ENCODE measurements at regions not wholly inside any gene's neighbourhood (a gene's known extent, or its start where the extent isn't known, plus 50 kb on each side); places are given as distances from the start of the nearest gene placed in this dataset.
A peak's percentile ranks its signal among the peaks of the same experiment; 100 is the strongest.
"Not testable (repeated sequence)": the region's sequence is repeated elsewhere in the genome, so short reads cannot be mapped to it uniquely, and the experiment has no call there.

GRCh38 chr14:40354754-40355153 is 922.5 kb upstream of the FBXO33 start:
- no peak for DNase-seq

DNA sequence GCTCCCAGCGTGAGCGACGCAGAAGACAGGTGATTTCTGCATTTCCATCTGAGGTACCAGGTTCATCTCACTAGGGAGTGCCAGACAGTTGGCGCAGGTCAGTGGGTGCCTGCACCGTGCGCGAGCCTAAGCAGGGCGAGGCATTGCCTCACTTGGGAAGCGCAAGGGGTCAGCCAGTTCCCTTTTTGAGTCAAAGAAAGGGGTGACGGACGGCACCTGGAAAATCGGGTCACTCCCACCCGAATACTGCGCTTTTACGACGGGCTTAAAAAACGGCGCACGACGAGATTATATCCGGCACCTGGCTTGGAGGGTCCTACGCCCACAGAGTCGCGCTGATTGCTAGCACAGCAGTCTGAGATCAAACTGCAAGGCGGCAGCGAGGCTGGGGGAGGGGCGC is 915.9 kb upstream of the FBXO33 start:
- not testable (repeated sequence) for DNase-seq

DNA sequence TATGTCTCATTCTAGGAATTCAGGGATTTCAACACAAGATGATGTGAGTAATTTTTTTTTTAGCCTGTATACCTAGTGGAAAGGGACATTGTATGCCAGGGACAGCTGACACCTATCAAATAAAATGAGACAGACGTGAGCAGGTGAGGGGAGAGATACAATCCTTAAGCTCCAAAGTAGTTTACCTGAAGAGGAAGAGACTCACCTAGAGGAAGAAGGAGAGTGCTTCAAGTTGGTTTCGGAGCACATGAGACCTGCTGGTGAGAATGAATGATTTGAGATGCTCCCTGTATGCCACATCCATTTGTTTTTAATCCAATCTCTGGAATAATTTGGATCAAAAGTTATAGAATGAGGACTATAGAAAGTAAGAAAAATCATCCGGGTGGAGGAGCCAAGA is 915.4 kb upstream of the FBXO33 start:
- no peak for DNase-seq

GRCh38 chr14:40346275-40346674 is 914.0 kb upstream of the FBXO33 start:
- no peak for DNase-seq

DNA sequence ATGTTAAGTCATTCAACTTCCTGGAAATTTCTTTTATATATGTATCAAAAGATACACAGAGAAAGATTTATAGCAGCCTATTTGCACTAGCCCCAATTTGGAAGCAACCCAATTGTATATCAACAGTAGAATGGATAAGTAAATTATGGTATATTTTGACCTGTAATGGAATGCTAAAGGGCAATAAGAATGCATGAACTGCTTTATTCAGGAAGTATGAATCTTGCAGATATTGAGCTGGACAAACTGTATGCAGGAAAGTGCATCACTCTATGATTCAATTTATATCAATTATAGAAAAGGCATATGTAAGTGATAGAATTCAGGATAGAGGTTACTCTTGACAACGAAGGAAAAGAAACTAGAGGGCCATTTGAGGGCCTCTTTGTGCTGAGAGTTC is 913.1 kb upstream of the FBXO33 start:
- no peak for DNase-seq

GRCh38 chr14:40340708-40341107 is 908.5 kb upstream of the FBXO33 start:
- DNase-seq, result no peak

- no peak for DNase-seq
Observed at GRCh38 chr14:40336846-40337245, 904.6 kb upstream of the FBXO33 start.

DNA sequence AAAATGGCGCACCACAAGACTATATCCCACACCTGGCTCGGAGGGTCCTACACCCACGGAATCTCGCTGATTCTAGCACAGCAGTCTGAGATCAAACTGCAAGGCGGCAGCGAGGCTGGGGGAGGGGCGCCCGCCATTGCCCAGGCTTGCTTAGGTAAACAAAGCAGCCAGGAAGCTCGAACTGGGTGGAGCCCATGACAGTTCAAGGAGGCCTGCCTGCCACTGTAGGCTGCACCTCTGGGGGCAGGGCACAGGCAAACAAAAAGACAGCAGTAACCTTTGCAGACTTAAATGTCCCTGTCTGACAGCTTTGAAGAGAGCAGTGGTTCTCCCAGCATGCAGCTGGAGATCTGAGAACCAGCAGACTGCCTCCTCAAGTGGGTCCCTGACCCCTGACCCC is 894.3 kb upstream of the FBXO33 start:
- not testable (repeated sequence) for DNase-seq

DNA sequence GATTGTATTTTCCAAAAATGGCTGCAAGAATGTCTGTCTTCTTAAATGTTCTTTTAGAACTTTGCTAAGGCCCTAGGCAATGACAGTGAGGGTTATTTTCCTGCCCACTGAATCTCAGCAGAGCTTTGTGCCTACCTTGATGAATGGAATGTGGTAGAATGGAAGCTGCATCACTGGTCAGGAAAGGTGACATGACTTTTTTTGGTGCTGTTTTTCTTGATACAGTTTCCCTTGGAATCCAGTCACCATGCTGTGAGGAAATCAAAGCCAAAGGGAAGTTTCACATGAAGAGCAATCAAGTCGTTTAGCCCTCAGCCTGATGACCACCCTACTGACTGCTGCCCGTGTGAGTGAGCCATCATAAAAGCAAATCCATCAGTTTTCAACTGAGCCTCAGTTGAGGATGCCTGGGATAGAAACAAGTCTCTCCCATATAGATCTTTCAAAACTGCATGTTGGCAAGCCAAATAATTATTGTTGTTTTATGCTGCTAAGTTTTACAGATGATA is 886.0 kb upstream of the FBXO33 start:
- DNase-seq, result no peak

GRCh38 chr14:40317690-40318089 is 885.5 kb upstream of the FBXO33 start:
- no peak for DNase-seq

DNA sequence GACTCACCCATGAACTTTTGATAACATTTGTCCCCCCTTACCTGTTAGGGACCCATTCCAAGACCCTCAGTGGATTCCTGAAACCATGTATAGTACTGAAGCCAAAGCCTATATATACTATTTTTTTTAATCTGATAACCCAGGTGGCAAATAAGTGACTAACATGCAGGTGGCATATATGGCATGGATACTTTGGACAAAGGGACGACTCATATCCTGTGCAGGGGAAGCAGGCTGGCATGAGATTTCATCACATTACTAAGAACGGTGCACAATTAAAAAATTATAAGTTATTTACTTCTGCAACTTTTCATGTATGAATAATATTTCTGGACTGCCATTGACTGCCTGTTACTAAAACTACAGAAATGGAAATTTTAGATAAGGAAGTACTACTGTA is 880.1 kb upstream of the FBXO33 start:
- no peak for DNase-seq

GRCh38 chr14:40309124-40309523 is 876.9 kb upstream of the FBXO33 start:
- DNase-seq, result no peak

DNA sequence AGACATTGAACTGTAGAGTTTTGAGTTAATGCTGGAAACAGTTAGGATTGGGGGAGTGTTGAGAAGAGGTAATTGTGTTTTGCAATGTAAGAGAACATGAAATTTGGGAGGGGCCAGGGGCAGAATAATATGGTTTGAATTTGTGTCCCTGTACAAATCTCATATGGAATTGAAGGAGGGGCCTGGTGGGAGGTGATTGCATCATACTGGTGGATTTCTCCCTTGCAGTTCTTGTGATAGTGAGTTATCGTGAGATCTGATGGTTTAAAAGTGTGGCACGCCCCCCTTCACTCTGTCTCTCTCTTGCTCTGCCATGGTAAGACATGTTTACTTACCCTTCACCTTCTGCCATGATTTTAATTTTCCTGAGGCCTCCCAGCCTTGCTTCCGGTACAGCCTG is 876.0 kb upstream of the FBXO33 start:
- no peak for DNase-seq

- no peak for DNase-seq
Observed at GRCh38 chr14:40296821-40297220, 864.6 kb upstream of the FBXO33 start.

DNA sequence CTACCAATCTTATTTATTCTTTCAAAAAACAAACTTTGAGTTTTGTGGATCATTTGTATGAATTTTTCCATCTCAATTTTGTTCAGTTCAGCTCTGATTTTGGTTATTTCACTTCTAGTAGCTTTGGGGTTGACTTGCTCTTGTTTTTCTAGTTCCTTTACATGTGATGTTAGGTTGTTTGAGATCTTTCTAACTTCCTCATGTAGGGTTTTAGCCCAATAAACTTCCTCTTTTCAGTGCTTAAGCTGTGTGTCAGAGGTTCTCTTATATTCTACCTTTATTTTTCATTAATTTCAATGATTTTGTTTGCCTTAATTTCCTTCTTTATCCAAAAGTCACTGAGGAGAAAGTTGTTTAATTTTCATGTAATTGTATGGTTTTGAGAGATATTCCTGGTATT is 860.4 kb upstream of the FBXO33 start:
- no peak for DNase-seq

GRCh38 chr14:40282196-40282595 is 850.0 kb upstream of the FBXO33 start:
- DNase-seq, result peak; percentile 3

- DNase-seq, result no peak
Observed at GRCh38 chr14:40280652-40281051, 848.4 kb upstream of the FBXO33 start.

GRCh38 chr14:40273417-40273816 is 841.2 kb upstream of the FBXO33 start:
- no peak for DNase-seq

DNA sequence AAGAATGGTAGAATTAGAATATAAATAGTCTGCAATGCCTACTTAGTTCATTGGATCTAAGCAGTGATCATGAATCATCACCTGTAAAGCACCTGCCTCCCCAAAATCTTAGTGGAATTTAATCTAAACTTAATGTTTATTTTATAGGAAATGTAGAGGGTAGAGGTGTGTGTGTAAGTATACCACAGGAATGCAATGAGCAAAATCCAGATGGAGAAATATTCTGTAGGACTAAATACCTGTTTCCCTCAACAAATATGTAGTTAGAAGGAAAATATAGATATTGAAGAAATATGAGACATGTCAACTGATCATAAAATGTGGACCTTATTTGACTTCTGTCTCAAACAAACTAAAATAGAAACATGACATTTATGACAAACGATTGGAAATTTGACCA is 839.2 kb upstream of the FBXO33 start:
- DNase-seq, result no peak

DNA sequence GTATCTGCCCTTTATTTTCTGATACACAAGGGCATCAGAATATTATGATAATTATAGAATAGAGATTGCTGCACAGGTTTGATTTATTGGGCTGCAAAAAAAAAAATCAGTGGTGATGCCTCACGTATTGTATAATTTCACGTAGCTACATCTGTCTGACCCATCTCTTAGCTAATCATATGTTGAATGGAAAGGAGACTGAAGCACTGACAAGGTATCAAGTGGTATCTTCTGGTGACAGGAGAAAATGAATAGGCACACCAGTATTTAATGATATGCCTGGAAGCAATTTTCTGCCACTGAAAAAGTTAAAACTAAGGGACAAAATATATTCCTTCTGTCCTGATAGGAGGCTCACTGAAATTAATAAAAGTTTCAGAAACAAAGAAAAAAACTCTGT is 837.2 kb upstream of the FBXO33 start:
- no peak for DNase-seq

GRCh38 chr14:40268236-40268635 is 836.0 kb upstream of the FBXO33 start:
- DNase-seq, result no peak

GRCh38 chr14:40265096-40265495 is 832.9 kb upstream of the FBXO33 start:
- DNase-seq, result no peak

- DNase-seq, result no peak
Observed at GRCh38 chr14:40252817-40253447, 820.7 kb upstream of the FBXO33 start.

- no peak for DNase-seq
Observed at GRCh38 chr14:40248671-40249070, 816.4 kb upstream of the FBXO33 start.

Data from tongue (tissue), 1 donor.